ENCODE measurements at regions not wholly inside any gene's neighbourhood (a gene's known extent, or its start where the extent isn't known, plus 50 kb on each side); places are given as distances from the start of the nearest gene placed in this dataset.
"Not testable (repeated sequence)": the region's sequence is repeated elsewhere in the genome, so short reads cannot be mapped to it uniquely, and the experiment has no call there.

DNA sequence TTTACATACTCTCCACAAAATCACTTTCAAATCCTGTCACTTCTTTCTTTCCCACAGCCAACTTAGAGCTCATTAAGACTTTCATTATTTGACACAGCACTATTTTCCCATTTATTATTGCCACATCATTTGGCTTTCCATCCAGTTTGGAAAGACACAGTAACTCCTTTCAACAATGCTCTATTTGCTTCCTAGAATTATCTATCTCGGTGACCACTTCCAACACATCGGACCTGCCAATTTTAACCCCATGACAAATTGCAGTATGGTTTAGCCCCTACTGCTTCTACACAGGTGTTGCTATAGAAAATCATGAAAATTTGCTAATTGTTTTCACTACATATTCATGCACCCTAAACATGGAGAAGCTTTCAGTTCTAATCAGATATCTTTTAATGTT, 190.6 kb upstream of the COX7C start:
- Histone ChIP-seq H3K4me1 (no peaks in the 10 kb centered on the region), H3K4me3 (no peak overlapping the region), H3K36me3 (replicated peaks) (no peaks in the 10 kb centered on the region), H3K27me3 (ENCODE audit: low read depth) (no peaks in the 10 kb centered on the region), H3K9me3 (no peaks in the 10 kb centered on the region)
- no peak for DNase-seq (ENCODE audit: low spot score in 2 of 2)
- in situ Hi-C loops (cut with MboI; ENCODE audit: low sequenced_read_pairs): no loop called here

DNA sequence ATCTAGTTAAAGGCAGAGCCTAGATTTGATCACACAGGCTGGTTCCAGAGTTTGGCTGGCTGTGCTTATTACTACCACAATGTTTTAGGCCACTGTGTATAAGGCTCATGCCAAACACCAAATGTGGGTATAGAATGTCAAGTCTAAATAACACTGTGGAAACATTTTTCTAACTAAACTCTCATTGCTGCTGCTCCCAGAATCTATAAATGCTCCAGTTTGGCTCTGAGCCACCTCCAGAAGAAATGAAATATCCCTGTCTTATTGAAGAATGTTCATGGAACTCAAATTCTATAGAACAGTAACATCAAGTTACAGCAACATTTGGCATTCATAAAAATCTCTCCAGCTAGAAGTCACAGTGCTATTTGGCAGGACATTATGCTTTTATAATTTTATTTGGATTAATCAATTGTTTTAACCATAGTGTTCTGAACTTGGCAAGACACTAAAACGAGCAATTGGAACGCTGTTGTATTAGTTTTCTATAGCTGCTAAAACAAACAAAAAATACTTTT, 178.1 kb upstream of the COX7C start:
- no peak for DNase-seq (ENCODE audit: low spot score in 2 of 2)
- H3K9me3 ChIP-seq: no peaks in the 10 kb centered on the region
- H3K4me1 ChIP-seq: no peaks in the 10 kb centered on the region
- in situ Hi-C loops (cut with MboI; ENCODE audit: low sequenced_read_pairs): no loop called here
- no peaks in the 10 kb centered on the region for H3K27me3 ChIP-seq (ENCODE audit: low read depth)
- H3K36me3 ChIP-seq (replicated peaks): no peaks in the 10 kb centered on the region
- no peak overlapping the region for H3K4me3 ChIP-seq

DNA sequence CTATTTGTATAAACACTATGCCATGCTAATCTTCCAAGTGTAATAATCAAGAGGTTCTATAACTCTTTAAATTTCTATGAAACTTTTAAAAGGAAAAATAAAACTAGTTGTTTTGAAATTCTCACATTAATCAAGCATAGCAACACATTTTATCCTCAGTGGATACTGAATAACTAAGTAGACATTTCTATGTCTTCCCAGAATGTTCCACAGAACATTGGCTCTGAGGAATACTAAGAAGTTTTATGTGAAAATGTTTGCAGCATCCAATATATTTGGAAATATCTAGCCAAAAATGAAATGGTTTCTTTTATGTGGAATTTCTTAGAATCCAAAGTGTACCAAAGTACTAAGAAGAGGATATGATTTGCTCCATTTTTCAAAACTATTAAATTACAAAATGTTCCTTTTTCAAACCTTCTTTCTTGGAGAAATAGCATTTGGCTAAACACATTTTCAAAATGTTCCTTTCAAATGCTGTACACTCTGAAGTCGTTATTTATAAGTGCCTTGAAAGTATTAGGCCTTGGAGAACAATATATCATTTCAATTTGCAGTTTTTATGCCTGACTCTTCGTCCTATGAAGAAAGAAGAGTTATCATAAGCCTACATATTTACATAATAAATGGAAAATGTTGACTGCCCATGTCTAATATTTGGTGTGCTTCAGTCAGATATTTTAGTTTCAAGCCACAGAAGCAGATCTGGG, 175.6 kb upstream of the COX7C start:
- no peaks in the 10 kb centered on the region for H3K27me3 ChIP-seq (ENCODE audit: low read depth)
- H3K9me3 ChIP-seq: no peaks in the 10 kb centered on the region
- DNase-seq (ENCODE audit: low spot score in 2 of 2): no peak
- H3K36me3 ChIP-seq (replicated peaks): no peaks in the 10 kb centered on the region
- no peaks in the 10 kb centered on the region for H3K4me1 ChIP-seq
- H3K4me3 ChIP-seq: no peak overlapping the region
- in situ Hi-C loops (cut with MboI; ENCODE audit: low sequenced_read_pairs): no loop called here

DNA sequence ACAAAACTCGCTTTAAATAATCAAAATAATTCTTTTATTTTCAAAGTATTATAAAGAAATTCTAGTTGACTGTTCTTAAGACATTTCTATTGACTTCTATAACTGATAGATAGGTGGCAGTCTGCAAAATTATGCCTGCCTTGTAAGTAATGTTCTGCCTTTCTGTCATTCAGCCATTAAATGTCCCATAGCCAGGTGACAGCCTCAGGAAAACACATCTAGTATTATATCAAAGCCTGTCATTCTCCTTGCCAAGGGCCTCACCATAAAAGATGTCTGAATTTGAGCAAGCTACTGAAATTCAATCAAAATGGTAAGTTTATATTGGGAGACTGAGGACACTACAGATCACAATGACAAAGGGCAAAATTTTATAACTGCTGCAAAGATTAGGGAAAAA, 170.4 kb upstream of the COX7C start:
- in situ Hi-C loops (cut with MboI; ENCODE audit: low sequenced_read_pairs): no loop called here
- DNase-seq (ENCODE audit: low spot score in 2 of 2): no peak
- H3K36me3 ChIP-seq (replicated peaks): no peaks in the 10 kb centered on the region

DNA sequence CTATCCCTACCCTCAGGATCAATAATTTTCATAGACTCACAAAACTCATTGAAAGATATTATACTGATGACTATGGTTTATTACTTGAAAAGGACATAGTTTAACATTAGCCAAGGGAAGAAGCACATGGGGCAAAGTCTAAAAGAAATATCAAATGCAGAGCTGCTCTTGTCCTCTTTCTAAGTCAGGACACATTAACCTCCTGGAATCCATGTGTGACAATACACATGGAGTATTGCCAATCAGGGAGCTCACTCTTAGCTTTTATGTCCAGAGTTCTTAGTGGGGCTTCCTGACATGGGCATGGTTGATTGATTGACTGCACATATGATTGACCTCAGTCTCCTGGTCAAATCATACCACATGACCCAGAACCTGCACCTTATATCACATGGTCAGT, 165.5 kb upstream of the COX7C start:
- in situ Hi-C loops (cut with MboI; ENCODE audit: low sequenced_read_pairs): no loop called here
- H3K4me1 ChIP-seq: no peaks in the 10 kb centered on the region
- no peaks in the 10 kb centered on the region for H3K36me3 ChIP-seq (replicated peaks)
- no peak overlapping the region for H3K4me3 ChIP-seq
- H3K9me3 ChIP-seq: no peaks in the 10 kb centered on the region
- no peak for DNase-seq (ENCODE audit: low spot score in 2 of 2)
- no peaks in the 10 kb centered on the region for H3K27me3 ChIP-seq (ENCODE audit: low read depth)

More for the DNA sequence above, 170.4 kb upstream of the COX7C start:
- Histone ChIP-seq H3K4me3 (no peak overlapping the region), H3K27me3 (ENCODE audit: low read depth) (no peaks in the 10 kb centered on the region), H3K4me1 (no peaks in the 10 kb centered on the region), H3K9me3 (no peaks in the 10 kb centered on the region)

DNA sequence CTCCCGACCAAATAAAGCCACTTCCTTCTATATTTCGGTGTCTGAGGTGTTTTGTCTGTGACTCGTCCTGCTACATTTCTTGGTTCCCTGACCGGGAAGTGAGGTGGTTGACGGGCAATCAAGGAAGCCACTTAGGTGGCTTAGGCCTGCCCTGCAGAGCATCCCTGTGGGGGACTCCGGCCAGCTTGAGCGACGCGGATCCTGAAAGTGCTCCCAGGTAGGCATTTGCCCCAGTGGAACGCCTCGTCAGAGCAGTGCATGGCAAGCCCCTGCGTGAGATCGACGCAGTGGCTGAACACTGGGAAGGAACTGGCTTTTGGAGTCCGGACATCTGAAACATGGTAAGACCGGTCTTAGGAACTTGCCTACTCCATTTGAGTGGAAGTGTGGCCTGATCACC, 157.2 kb upstream of the COX7C start:
- no peaks in the 10 kb centered on the region for H3K36me3 ChIP-seq (replicated peaks)
- no peak overlapping the region for H3K4me3 ChIP-seq
- in situ Hi-C loops (cut with MboI; ENCODE audit: low sequenced_read_pairs): no loop called here
- H3K4me1 ChIP-seq: no peaks in the 10 kb centered on the region
- H3K27me3 ChIP-seq (ENCODE audit: low read depth): no peaks in the 10 kb centered on the region
- no peaks in the 10 kb centered on the region for H3K9me3 ChIP-seq
- no peak for DNase-seq (ENCODE audit: low spot score in 2 of 2)

DNA sequence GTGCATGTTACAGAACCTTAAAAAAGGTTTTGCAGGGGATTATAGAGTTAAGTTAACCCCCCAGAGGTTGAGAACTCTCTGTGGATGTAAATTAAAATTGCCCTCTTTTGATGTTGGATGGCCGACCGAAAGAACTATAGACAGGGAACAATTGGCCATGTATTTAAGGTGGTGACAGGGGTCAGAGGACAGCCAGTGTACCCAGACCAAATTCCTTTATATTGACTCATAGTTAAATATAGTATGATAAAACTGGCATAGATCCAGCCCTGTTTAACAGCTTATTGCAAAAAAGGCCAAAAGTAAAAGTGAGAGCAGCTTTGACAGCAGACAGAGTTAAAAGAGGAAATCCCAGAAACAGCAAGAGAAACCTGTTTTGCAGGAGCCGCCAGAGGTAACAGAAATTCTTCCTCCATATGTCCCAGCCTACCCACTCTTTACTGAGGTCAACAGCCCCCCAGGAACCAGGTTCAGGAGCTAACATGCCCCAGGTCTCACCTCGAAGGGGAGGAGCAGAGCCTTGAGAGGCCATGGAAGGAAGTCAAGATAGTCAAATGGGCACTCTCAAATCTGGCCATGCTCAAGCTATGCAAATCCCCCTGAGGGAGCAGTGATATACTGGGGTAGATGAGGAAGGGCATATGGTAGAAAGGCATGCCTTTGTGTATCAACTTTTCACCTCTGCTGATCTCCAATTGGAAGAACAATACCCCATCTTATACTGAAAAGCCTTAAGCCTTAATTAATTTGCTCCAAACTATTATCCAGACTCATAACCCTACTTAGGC, 156.4 kb upstream of the COX7C start:
- H3K27me3 ChIP-seq (ENCODE audit: low read depth): no peaks in the 10 kb centered on the region
- H3K4me3 ChIP-seq: no peak overlapping the region
- in situ Hi-C loops (cut with MboI; ENCODE audit: low sequenced_read_pairs): no loop called here
- no peaks in the 10 kb centered on the region for H3K4me1 ChIP-seq
- DNase-seq (ENCODE audit: low spot score in 2 of 2): no peak
- no peaks in the 10 kb centered on the region for H3K9me3 ChIP-seq
- no peaks in the 10 kb centered on the region for H3K36me3 ChIP-seq (replicated peaks)

DNA sequence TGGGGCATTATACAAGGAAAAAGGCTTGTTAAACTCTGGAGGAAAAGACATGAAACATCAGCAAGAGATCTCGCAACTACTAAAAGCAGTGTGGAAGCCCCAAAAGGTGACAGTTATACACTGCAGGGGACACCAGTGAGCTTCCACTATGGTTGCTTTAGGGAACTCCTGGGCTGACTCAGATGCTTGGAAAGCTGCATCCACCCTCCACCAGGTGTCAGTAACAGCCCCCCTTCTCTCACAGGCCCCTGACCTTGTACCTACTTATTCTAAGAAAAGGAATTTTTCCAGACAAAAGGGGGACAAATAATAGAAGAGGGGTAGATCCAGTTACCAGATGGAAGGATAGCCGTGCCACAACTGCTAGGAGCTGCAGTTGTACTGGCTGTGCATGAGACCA, 154.4 kb upstream of the COX7C start:
- H3K27me3 ChIP-seq (ENCODE audit: low read depth): no peaks in the 10 kb centered on the region
- H3K4me3 ChIP-seq: no peak overlapping the region
- H3K4me1 ChIP-seq: no peaks in the 10 kb centered on the region
- no peaks in the 10 kb centered on the region for H3K36me3 ChIP-seq (replicated peaks)
- in situ Hi-C loops (cut with MboI; ENCODE audit: low sequenced_read_pairs): no loop called here
- no peak for DNase-seq (ENCODE audit: low spot score in 2 of 2)
- no peaks in the 10 kb centered on the region for H3K9me3 ChIP-seq

DNA sequence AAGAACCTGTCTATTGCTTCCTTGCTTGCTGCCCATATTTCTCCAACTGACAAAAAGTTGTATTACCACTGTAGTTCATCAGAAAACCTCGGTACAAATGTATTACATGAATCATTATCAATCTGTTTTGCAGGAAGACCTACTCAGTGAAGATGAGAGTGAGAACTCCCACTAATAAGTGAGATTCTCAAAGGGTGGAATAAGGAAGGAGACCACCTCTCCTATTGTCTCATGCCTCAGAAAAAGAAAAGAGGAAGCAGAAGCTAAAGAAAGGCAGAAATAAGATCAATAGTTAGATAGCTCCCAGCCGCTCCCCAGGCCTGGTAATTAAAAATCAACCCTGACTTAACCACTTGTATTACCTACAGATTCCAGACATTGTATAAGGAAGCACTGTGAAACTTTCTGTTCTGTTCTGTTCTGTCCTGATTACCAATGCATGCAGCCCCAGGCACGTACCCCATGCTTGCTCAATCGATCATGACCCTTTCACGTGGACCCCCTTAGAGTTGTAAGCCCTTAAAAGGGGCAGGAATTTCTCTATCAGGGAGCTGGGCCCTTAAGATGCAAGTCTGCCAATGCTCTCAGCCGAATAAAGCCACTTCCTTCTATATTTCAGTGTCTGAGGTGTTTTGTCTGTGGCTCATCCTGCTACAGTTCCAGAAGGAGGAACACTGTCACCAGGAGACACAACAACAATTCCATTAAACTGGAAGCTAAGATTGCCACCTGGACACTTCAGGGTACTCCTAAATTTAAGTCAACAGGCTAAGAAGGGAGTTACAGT, 152.5 kb upstream of the COX7C start:
- Histone ChIP-seq H3K4me3 (no peak overlapping the region), H3K9me3 (no peaks in the 10 kb centered on the region), H3K27me3 (ENCODE audit: low read depth) (no peaks in the 10 kb centered on the region), H3K4me1 (no peaks in the 10 kb centered on the region), H3K36me3 (replicated peaks) (no peaks in the 10 kb centered on the region)
- in situ Hi-C loops (cut with MboI; ENCODE audit: low sequenced_read_pairs): no loop called here
- no peak for DNase-seq (ENCODE audit: low spot score in 2 of 2)

DNA sequence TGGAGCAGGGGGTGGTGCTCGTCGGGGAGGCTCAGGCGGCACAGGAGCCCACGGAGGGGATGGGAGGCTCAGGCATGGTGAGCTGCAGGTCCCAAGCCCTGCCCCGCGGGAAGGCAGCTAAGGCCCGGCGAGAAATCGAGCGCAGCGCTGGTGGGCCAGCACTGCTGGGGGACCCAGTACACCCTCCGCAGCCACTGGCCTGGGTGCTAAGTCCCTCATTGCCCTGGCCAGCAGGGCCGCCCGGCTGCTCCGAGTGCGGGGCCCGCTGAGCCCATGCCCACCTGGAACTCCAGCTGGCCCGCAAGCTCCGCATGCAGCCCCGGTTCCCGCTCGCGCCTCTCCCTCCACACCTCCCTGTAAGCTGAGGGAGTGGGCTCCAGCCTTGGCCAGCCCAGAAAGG, 151.0 kb upstream of the COX7C start:
- H3K36me3 ChIP-seq (replicated peaks); DNase-seq (ENCODE audit: low spot score in 2 of 2); H3K9me3 ChIP-seq; H3K27me3 ChIP-seq (ENCODE audit: low read depth); H3K4me3 ChIP-seq; H3K4me1 ChIP-seq; in situ Hi-C loops (cut with MboI; ENCODE audit: low sequenced_read_pairs): not testable (repeated sequence)

DNA sequence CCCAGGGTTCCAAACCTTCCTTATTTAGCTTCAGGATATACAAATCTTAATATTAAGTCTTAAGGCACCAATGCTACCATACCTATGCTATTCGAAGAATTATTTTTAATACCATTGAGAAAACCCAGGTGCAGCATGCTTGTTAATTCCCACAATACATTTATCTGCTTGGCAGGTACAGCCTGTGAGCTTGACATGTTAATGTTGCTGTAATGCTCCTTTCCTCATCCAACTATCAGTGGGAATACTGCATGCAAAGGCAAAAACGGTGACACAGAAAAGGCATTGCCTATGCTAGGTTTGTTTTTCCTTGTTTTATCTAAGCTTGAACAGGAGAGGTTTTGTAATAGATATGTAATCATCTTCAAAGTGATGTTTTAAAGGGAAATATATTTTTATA, 135.7 kb upstream of the COX7C start:
- Histone ChIP-seq H3K4me3 (no peak overlapping the region), H3K9me3 (no peaks in the 10 kb centered on the region), H3K36me3 (replicated peaks) (no peaks in the 10 kb centered on the region), H3K27me3 (ENCODE audit: low read depth) (no peaks in the 10 kb centered on the region), H3K4me1 (no peaks in the 10 kb centered on the region)
- in situ Hi-C loops (cut with MboI; ENCODE audit: low sequenced_read_pairs): no loop called here
- DNase-seq (ENCODE audit: low spot score in 2 of 2): no peak

DNA sequence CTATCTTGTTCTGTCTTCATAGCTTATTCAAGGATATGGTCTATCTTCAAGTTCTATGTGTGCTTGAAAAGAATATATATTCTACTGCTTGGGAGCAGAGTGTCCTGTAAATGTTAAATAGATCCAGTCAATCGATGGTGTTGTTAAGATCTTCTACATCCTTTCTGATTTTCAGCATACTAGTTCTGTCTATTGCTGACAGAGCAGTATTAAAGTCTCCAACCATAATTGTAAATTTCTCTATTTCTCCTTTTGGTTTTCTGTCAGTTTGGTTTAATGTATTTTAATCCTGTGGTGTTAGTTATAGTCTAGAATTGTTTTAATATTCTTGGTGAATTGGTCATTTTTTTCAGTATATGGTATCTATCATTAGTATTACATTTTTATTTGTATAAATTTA, 124.0 kb upstream of the COX7C start:
- Histone ChIP-seq H3K4me1 (no peaks in the 10 kb centered on the region), H3K9me3 (no peaks in the 10 kb centered on the region), H3K27me3 (ENCODE audit: low read depth) (no peaks in the 10 kb centered on the region), H3K36me3 (replicated peaks) (no peaks in the 10 kb centered on the region), H3K4me3 (no peak overlapping the region)
- in situ Hi-C loops (cut with MboI; ENCODE audit: low sequenced_read_pairs): no loop called here
- DNase-seq (ENCODE audit: low spot score in 2 of 2): no peak

DNA sequence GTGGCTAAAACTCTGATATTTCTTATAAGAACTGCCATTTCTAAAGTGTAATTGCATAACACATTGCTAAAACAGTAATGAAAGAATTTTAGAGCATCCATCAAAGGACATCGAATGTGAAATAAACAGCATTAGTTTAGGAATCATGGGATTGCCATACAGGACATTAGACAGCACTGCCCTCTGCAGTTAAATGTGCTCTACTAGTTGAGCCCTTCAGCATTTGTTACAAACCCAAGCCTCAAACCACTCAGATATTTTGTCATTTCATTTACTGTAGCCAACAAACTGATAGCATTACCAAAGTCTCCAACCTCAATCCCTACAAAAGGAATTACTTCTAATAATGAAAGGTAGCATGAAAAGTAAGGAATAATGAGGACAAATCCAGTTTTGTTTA, 116.8 kb upstream of the COX7C start:
- Histone ChIP-seq H3K27me3 (ENCODE audit: low read depth) (no peaks in the 10 kb centered on the region), H3K9me3 (no peaks in the 10 kb centered on the region), H3K36me3 (replicated peaks) (no peaks in the 10 kb centered on the region), H3K4me1 (no peaks in the 10 kb centered on the region), H3K4me3 (no peak overlapping the region)
- no peak for DNase-seq (ENCODE audit: low spot score in 2 of 2)
- in situ Hi-C loops (cut with MboI; ENCODE audit: low sequenced_read_pairs): no loop called here

DNA sequence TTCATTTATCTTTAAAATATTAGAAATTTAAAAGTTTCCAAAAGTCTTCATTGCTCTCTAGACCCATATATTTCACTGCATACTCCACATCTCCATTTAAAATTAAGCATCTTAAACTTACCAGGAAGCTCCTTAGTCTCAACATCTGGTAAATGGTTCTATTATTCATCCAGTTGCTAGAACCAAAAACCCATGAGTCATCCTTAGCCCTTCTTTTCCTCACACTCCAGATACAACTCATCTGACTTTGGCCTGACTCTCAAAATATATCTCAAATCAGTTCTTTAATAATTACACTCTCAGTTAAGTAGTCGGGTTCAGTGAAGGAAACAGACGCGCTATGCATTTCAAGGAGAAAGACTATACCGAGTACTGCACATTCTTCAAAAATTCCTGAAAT, 110.2 kb upstream of the COX7C start:
- Histone ChIP-seq H3K27me3 (ENCODE audit: low read depth) (no peaks in the 10 kb centered on the region), H3K4me3 (no peak overlapping the region), H3K4me1 (no peaks in the 10 kb centered on the region), H3K36me3 (replicated peaks) (no peaks in the 10 kb centered on the region), H3K9me3 (no peaks in the 10 kb centered on the region)
- DNase-seq (ENCODE audit: low spot score in 2 of 2): no peak
- in situ Hi-C loops (cut with MboI; ENCODE audit: low sequenced_read_pairs): no loop called here

Measured in HAP-1 (cell line).